ENCODE measurements at regions not wholly inside any gene's neighbourhood (a gene's known extent, or its start where the extent isn't known, plus 50 kb on each side); places are given as distances from the start of the nearest gene placed in this dataset.

DNA sequence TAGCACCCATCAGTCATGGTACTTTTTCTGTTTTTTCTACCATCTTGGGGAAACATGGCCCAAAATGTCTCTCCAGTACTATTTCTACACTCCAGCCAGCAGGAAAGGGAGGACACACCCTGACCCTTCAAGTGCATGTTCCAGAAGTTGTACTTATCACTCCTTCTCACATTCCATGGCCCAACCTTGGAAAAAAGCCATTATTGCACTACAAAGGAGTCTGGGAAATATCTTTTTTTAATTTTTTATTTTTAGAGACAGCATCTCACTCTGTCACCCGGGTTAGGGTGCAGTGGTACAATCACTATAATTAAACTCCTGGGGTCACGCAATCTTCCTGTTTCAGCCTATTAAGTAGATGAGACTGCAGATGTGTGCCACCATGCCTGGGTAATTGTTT lies 100.0 kb upstream of the PPP2R3A start:
- TF ChIP-seq POLR2A (IDR thresholded peaks at IDR 0.05; ENCODE audit: low read depth, low read length) (no peak), POLR2AphosphoS5 (IDR thresholded peaks at IDR 0.05; ENCODE audit: low read depth, low read length) (no peak)
